ENCODE measurements at regions not wholly inside any gene's neighbourhood (a gene's known extent, or its start where the extent isn't known, plus 50 kb on each side); places are given as distances from the start of the nearest gene placed in this dataset.

DNA sequence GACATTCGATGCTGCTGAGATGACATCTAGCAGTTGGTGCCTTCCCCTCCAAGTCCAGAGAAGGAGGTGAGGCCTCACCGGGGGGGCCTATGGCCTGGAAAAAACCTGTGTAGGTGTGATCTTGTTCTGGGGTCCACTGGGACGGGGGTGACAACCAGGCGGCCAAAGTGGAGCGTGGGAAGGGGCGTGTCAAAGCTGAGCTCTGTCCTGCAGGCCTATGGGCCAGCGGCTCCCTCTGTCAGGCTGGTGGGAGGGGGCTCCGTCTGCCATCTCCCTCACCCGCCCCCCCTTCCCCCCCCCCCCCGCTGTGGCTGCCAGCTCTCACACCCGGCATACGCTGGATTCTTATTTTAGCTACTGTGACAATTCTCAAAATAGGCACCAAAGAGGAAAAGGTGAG is 56.7 kb upstream of the UQCRFS1 start:
- no peak overlapping the region for H2AFZ ChIP-seq (ENCODE audit: low read length)
- 93% methylated on average over 6 of the region's 12 CpGs; no CpG with 5 or more reads in 1 of the 2 experiments for WGBS, 2 experiments (ENCODE audit: extremely low coverage in 1 of 2, insufficient coverage in 1 of 2, insufficient read length in 1 of 2, insufficient replicate concordance in 2 of 2, low coverage in 1 of 2, low lambda C conversion rate in 2 of 2, missing lambda C conversion rate in 1 of 2)
- H3K27ac ChIP-seq (ENCODE audit: low read depth, low read length): no peak overlapping the region
- H2AK5ac ChIP-seq (ENCODE audit: low read depth, low read length): no peak overlapping the region
- no peak overlapping the region for H4K91ac ChIP-seq (replicated peaks; ENCODE audit: insufficient read length, low read length)
- no peak overlapping the region for H2BK20ac ChIP-seq (ENCODE audit: low read length)
- no peak for FAIRE-seq
- no peak overlapping the region; the same call in 1 of the 2 replicates for H4K8ac ChIP-seq (ENCODE audit: extremely low read depth, insufficient read depth, low read length)
- no peak overlapping the region for H3K9ac ChIP-seq (replicated peaks in 1 of 4; ENCODE audit: extremely low read depth in 1 of 4, low read depth in 3 of 4, low read length in 3 of 4)
- no peak for DNase-seq (ENCODE audit: low read depth in 1 of 2, low spot score in 2 of 2)
- 0 out of 8 replicates have a peak, but pooled peaks cover 0 to 2% (median 0%) of the 10 kb centered on the region in 4 experiments for H3K36me3 ChIP-seq (ENCODE audit: control insufficient read depth in 2 of 4, insufficient read depth in 4 of 4, low read length in 3 of 4)
- no peak overlapping the region for H2BK15ac ChIP-seq (ENCODE audit: low read length)
- no peak overlapping the region for H3K14ac ChIP-seq (ENCODE audit: insufficient read length)
- H2BK12ac ChIP-seq (ENCODE audit: low read depth, low read length): no peak overlapping the region
- H3K79me2 ChIP-seq (ENCODE audit: control insufficient read depth in 1 of 2, insufficient read depth in 2 of 2, low read length in 2 of 2): no peaks in the 10 kb centered on the region
- no peak for TF ChIP-seq GABPA (IDR thresholded peaks at IDR 0.05; ENCODE audit: borderline replicate concordance, insufficient read depth, low read length)
- no peak for TF ChIP-seq SUZ12 (IDR thresholded peaks at IDR 0.05; ENCODE audit: low read length)
- TF ChIP-seq JUN (IDR thresholded peaks at IDR 0.05; ENCODE audit: low read depth, low read length): no peak
- ChIA-PET CTCF (ENCODE audit: partially characterized antibody) (interaction anchor here (0.9 to 2.1 kb wide), 4 partner anchors 9 to 252 kb away, joined by 3 to 7 read pairs (median 6); no protein-coding TSS in a partner anchor), POLR2A (ENCODE audit: partially characterized antibody) (no interaction called here)
- no peak overlapping the region for H3K4me2 ChIP-seq (ENCODE audit: insufficient read depth in 1 of 2, low read depth in 2 of 2, low read length in 2 of 2)
- no peak overlapping the region for H3K4ac ChIP-seq (replicated peaks; ENCODE audit: insufficient read length, low read depth, low read length)
- H4K20me1 ChIP-seq (replicated peaks in 1 of 2; ENCODE audit: control insufficient read depth in 1 of 2, insufficient read depth in 2 of 2, low read length in 2 of 2): no peaks in the 10 kb centered on the region
- no peak overlapping the region for H2BK120ac ChIP-seq (replicated peaks; ENCODE audit: low read depth, low read length)
- H3K23ac ChIP-seq (ENCODE audit: insufficient read length): no peak overlapping the region
- no peaks in the 10 kb centered on the region for H3K23me2 ChIP-seq (ENCODE audit: low read depth, low read length)
- H3K4me3 ChIP-seq (ENCODE audit: extremely low read depth in 1 of 4, insufficient read depth in 2 of 4, low read depth in 3 of 4, low read length in 4 of 4): no peak overlapping the region
- no peak overlapping the region for H4K5ac ChIP-seq (ENCODE audit: insufficient read length, low read depth, low read length)
- H3K4me1 ChIP-seq (replicated peaks in 1 of 4; ENCODE audit: control insufficient read depth in 3 of 4, insufficient read depth in 4 of 4, low read length in 3 of 4): peaks cover 0 to 6% (median 1%) of the 10 kb centered on the region in 4 experiments; a peak in 4 of 7 replicates
- H3K56ac ChIP-seq (replicated peaks; ENCODE audit: insufficient read length, low read depth, low read length): no peak overlapping the region
- no peak overlapping the region for H3K18ac ChIP-seq (ENCODE audit: extremely low read depth, low read length)
- H3K27me3 ChIP-seq (replicated peaks in 1 of 4; ENCODE audit: control insufficient read depth in 3 of 4, extremely low read depth in 1 of 4, insufficient read depth in 3 of 4, low read length in 3 of 4): no peaks in the 10 kb centered on the region; a peak in 3 of 7 replicates
- H2BK5ac ChIP-seq (ENCODE audit: low read depth, low read length): no peak overlapping the region
- H3K79me1 ChIP-seq (ENCODE audit: low read depth, low read length): no peaks in the 10 kb centered on the region
- 0 out of 4 replicates have a peak, but pooled peaks cover 0 to 3% of the 10 kb centered on the region in 2 experiments for H3K9me3 ChIP-seq (ENCODE audit: insufficient read depth in 2 of 2, low read depth in 1 of 2, low read length in 1 of 2)
